Testis (tissue), 2 donors: ENCODE measurements at regions not wholly inside any gene's neighbourhood (a gene's known extent, or its start where the extent isn't known, plus 50 kb on each side); places are given as distances from the start of the nearest gene placed in this dataset.
"Not testable (repeated sequence)": the region's sequence is repeated elsewhere in the genome, so short reads cannot be mapped to it uniquely, and the experiment has no call there.

ENCODE experiments used
- CTCF ChIP-seq, 3 experiments: fragments of 450-650 bp in 2 of 3; fragments of 200-600 bp in 1 of 3; sonication (generic) in 1 of 3; IDR thresholded peaks; one replicate each; pipeline ENCODE4 v1.5.1; 2016 to 2019; ENCODE audit warnings: antibody characterized with exemption in 3 of 3, mild to moderate bottlenecking in 2 of 3, moderate library complexity in 1 of 3
- POLR2A ChIP-seq: fragments of 450-650 bp; IDR thresholded peaks from one replicate; pipeline ENCODE4 v1.6.1; 2017; ENCODE audit warnings: antibody characterized with exemption, mild to moderate bottlenecking, moderate library complexity

GRCh38 chr16:88271776-88272175, 111.0 kb upstream of the ZNF469 start:
- not testable (repeated sequence) for TF ChIP-seq CTCF (IDR thresholded peaks at IDR 0.05); POLR2A
